NCI-H748 treated with DMSO at 0.1 percent for 48 hours (cell line): ENCODE measurements at regions not wholly inside any gene's neighbourhood (a gene's known extent, or its start where the extent isn't known, plus 50 kb on each side); places are given as distances from the start of the nearest gene placed in this dataset.

ENCODE experiments used
- DNase-seq: peaks from one replicate; lab custom pipeline; 2025; lab: John Stamatoyannopoulos, UW

DNA sequence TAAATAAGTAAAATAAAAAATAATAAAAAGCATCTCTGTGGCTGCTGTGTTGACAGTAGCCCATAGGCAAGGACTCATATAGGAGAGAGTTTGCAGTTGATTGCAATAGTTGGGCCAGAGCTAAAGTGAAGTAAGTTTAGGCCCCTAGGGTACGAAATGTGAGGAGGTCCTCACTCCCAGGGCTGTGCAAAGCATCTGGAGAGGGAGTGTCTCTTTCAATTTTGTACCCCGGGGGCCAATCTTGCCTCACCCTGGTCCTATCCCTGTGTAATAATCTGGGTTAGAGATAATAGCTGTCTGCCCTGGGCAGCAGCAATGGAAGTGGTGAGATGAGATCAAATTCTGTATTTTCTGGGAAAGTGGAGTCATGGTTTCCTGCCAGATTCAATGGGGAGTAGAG lies 365.7 kb downstream of the GATA3 start:
- DNase-seq = no peak

GRCh38 chr10:8424555-8425211 lies 370.2 kb downstream of the GATA3 start:
- no peak for DNase-seq

DNA sequence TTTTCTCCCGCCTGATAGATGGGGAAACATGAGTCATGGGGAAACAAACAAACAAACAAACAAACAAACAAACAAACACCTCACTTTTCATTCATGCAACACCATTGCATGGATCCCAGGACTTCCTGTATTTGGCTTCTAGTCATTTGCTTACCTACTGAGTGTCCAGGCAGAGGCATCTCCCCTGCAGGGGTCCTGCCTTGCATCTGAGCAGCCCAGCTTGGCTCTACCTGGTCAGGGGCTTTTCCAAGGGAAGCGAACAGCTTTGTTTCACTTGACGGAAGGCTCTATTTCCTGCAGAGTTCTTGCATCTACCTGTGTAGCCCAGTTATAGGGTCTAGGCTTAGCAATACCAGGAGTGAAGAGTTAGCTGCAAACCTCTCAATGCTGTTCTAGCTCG lies 374.2 kb downstream of the GATA3 start:
- no peak for DNase-seq

GRCh38 chr10:8430321-8430720 lies 375.8 kb downstream of the GATA3 start:
- no peak for DNase-seq

- no peak for DNase-seq
Observed at GRCh38 chr10:8431511-8431910, 377.0 kb downstream of the GATA3 start.

- no peak for DNase-seq
Observed at GRCh38 chr10:8435186-8436055, 380.9 kb downstream of the GATA3 start.

DNA sequence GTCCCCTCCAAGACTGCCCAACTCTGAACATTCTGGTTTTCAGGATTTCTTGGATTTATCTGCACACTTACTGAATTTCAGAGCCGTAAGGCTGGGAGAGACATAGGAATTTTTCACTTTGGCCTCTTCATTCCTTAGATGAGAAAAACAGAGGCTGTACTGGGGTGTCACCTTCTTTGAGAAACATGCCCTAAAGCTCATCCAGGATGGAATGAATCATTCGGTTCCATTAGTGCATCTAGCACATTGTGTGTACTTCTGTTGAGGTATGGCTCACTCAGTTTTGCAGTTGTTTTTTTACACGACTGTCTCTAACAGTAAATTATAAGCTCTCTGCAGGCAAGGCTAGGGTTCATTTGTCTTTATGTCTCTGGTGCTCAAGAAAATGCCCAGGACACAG lies 383.4 kb downstream of the GATA3 start:
- DNase-seq = no peak

DNA sequence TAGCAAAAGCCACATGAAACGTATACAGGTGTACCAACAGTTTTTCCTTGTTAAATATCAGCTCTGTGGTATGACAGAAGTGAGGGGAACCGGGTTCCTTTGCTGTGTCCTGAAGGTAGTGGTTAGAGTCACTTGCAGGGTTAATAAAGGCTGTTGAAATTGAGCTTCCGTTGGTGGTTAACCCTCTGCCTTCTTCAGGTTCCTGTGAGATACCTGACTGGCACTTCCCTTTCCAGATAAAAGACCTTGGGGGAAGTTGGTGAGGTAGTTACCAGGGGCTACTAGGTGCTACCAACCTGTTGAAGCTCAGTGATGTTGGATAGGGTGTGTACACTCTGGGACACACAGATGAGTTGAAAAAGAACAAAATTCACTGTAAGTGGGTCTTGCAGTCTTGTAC lies 384.1 kb downstream of the GATA3 start:
- no peak for DNase-seq

- DNase-seq = no peak
Observed at GRCh38 chr10:8439040-8439439, 384.6 kb downstream of the GATA3 start.

- DNase-seq = no peak
Observed at GRCh38 chr10:8444630-8445029, 390.1 kb downstream of the GATA3 start.

DNA sequence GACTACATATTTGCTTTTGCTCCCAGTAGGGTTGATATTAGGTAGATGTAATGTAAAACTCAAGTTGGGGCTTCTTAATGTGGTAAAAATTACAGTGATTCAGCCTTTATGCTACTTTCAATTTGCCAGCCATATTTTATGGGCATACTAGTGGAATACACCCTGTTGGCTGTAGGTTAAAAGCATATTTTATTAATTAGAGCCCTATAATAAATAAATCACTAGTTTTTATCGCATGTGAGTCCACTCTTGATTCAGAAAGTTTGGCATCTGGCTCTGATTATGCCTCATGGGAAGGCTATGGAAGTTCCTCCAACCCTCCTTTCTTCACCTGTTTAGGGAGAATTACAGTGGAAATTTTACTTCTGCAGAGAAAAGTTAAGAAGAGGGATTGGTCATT lies 390.9 kb downstream of the GATA3 start:
- no peak for DNase-seq

- DNase-seq = no peak
Observed at GRCh38 chr10:8449909-8450308, 395.4 kb downstream of the GATA3 start.

GRCh38 chr10:8453587-8453986 lies 399.1 kb downstream of the GATA3 start:
- DNase-seq = no peak

DNA sequence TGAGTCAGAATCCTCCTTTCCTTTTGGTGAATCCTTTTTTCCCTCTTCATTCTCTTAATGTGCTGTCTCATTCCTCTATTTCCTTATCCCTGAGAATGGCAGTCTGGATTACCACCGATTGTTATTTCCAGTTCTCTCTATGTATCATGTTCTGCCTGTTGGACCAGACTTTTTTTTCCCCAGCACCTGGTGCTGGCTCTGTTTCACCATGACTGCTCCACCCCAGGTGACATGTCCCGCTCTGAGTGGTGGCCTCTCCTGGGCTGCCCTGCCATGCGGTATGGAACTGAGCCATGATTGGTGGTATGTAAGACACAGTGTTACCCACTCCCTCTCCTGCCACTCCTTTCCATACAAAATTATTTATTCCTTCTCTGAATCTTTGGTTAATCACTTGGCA lies 399.9 kb downstream of the GATA3 start:
- no peak for DNase-seq

DNA sequence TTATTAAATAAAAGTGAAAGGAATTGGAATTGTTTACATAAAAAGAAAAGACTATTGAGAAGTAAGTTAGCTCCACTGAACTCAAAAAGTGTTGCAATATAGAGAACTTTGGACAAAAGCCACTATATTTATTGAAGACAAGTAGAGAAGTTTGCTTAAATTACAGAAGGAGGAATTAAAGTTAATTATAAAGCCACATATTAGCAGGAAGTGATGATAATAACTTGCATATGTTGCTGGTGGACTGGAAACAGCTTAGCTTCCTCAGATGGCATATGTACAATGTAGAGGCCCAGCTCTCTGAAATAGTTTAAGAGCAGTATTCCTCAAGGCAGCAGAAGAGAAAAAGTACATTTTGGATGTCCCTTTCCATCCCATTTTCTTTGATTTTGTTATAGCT lies 400.7 kb downstream of the GATA3 start:
- no peak for DNase-seq

DNA sequence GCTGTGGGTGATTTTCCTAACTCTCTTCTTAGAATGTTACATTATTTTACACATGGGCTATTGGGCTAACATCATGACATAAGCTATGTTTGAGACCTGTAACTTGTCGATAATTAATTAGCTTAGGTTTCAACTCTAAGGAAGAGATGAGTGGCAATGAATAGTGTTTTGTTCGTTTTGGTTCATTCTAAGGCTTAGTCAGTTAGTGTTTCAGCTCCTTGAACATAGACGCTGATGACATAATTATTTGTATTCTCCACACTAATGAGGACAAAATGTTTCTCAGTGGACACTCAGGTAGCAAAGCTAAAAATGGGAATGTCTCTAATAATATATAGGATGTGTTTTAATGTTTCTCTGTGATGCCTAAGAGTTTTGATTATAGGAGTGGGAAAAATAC lies 401.9 kb downstream of the GATA3 start:
- no peak for DNase-seq

GRCh38 chr10:8460626-8461025 lies 406.1 kb downstream of the GATA3 start:
- no peak for DNase-seq

DNA sequence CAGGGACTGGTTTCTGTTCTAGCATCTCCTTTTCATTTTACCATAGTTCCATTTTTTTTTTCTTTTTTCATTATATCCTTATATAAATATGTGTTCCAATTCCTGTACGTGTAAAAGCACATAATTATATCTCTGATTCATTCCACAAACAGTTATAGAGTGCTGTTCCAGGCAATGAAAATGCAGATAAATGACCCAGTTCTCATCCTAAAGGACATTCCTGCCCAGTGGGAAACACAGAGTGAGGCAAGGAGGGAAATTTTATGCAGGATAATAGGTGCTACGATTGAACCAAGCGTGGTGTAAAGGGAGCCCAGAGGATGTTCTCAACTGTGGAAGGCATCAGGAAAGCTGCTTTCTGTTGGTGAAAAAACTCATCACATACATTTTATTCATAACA lies 408.1 kb downstream of the GATA3 start:
- DNase-seq = no peak

DNA sequence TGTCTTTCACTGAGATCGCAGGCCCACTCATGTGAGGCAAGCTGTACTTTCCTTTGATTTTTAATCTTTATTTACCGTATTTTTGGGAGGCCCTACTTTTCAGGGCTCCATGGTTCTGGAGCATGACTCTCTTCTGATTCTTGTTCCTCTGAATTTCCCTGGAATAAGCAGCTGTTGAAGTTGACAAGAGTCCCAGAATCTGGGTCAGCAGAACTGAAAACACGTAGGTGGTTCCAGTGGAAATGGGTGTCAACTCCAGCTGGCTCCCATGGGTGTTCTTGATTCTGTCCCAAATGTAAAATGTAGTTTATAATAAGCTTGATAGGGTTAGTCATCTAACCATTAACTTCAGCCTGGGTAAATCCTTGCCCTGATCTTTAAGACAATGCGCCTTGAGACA lies 409.4 kb downstream of the GATA3 start:
- no peak for DNase-seq

DNA sequence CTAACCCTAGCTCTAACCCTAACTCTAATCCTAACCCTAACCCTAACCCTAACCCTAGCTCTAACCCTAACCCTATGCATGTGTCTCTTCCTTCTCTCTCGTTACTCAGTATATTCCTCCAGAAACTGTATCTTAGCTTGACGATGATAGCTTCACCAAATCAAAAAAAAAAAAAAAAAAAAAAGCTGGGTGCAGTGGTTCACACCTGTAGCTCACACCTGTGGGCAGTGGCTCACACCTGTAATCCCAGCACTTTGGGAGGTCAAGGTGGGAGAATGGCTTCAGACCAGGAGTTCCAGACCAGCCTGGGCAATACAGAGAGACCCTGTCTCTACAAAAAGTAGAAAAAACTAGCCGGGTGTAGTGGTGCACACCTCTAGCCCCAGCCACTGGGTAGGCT lies 414.0 kb downstream of the GATA3 start:
- DNase-seq = no peak

- DNase-seq = no peak
Observed at GRCh38 chr10:8473205-8473604, 418.7 kb downstream of the GATA3 start.

DNA sequence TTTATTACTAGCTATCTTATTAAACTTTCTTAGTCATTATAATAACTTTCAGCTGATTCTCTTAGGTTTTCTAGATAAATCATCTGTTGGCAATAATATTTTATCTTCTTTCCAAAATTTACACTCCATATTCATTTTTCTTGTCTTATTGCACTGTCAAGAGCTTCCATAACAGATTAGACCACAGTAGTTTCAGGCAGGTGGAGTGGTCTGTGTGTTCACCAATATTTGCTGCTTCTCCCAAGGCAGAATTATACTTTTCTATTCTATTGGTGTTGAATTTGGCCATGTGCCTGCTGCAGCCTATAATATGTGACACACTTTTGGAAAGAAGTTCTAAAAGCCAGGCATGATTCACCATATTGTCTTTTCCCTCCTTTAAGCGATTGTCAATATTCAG lies 422.8 kb downstream of the GATA3 start:
- DNase-seq = no peak

DNA sequence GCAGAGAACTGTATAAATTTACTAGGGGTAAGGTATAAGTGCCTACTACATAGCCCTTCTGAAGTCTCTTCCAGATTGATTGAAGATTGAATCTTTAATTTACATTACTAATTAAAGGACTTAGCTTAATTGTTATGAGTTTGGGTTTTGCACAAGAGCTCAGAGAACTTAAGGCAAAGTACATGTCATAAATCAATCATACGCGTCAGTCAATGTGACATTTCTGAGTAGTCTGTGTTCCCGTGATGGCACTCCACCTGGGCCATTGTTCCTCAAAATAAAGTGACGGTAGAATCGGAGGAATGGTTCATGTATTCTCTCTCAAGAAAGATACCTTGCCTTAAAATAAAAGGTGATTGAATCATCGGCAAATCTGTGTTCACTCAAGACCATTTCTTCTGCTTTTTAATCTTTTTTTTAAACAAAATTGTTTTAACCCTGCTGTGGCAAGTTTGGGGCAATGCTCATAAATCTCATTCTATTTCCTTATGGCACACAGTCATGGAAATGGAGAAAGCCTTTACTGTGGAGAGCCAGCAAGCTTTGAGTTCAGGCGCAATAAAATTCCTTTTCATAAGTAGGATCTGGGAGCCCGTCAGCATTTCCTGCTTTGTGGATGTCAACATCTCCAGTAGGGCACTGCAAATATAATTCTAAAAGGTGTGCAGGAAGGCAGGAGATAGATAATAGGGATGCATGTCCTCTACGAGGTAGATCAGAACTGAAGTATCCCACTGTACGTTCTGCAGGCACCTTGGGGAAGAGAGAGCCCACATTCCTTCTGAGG lies 427.4 kb downstream of the GATA3 start:
- no peak for DNase-seq
